GM12873 (cell line): ENCODE measurements at regions not wholly inside any gene's neighbourhood (a gene's known extent, or its start where the extent isn't known, plus 50 kb on each side); places are given as distances from the start of the nearest gene placed in this dataset.

Experiments used
- TF ChIP-seq, protein P1 (sequence below): IDR thresholded peaks from 2 replicates; pipeline ENCODE4 v1.5.1; 2012; ENCODE audit warnings: low read depth, mild to moderate bottlenecking, moderate library complexity, low read length, control low read depth; ENCODE audit not compliant: insufficient read depth; ENCODE audit errors: missing control alignments

- TF ChIP-seq, protein P1, sequence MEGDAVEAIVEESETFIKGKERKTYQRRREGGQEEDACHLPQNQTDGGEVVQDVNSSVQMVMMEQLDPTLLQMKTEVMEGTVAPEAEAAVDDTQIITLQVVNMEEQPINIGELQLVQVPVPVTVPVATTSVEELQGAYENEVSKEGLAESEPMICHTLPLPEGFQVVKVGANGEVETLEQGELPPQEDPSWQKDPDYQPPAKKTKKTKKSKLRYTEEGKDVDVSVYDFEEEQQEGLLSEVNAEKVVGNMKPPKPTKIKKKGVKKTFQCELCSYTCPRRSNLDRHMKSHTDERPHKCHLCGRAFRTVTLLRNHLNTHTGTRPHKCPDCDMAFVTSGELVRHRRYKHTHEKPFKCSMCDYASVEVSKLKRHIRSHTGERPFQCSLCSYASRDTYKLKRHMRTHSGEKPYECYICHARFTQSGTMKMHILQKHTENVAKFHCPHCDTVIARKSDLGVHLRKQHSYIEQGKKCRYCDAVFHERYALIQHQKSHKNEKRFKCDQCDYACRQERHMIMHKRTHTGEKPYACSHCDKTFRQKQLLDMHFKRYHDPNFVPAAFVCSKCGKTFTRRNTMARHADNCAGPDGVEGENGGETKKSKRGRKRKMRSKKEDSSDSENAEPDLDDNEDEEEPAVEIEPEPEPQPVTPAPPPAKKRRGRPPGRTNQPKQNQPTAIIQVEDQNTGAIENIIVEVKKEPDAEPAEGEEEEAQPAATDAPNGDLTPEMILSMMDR, result no peak
Measured at GRCh38 chr6:23957017-23957416, 169.0 kb upstream of the NRSN1 start.

- TF ChIP-seq, protein P1, result no peak
Measured at GRCh38 chr6:23964865-23965264, 161.2 kb upstream of the NRSN1 start.

GRCh38 chr6:23969344-23969743 is 156.7 kb upstream of the NRSN1 start:
- TF ChIP-seq, protein P1, result no peak

DNA sequence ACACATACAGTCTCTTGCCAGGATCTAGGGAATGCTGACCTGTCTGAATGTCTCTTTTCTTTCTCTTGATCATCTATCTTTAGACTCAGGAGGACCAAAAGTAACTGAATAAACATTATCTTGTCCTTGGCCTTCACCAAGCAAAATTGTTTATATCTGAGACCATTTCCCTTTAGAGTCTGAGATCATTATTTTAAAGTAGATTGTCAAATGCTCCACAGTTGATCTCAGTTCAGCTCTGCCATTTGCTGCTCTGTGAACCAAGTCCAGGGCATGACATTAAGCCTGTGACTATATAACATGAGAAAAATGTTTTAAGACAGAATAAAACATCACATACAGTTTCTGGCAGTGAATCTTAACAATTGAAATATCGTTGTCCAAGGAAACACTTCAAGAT is 148.3 kb upstream of the NRSN1 start:
- TF ChIP-seq, protein P1, result no peak

- TF ChIP-seq, protein P1, result no peak
Measured at GRCh38 chr6:23980965-23981364, 145.1 kb upstream of the NRSN1 start.

DNA sequence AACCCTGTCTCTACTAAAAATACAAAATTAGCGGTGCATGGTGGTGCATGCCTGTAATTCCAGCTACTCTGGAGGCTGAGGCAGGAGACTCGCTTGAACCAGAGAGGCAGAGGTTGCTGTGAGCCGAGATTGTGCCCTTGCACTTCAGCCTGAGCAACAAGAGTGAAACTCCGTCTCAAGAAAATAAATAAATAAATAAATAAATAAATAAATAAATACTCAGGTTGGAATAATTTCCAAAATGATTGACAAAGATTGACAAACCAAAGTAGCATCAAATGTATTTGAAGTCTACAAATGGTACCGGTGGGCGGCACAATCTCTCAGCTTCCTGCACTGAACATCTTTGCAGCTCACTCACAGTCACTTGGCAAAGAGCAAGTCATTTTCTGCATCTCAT is 144.1 kb upstream of the NRSN1 start:
- TF ChIP-seq, protein P1, result no peak

- TF ChIP-seq, protein P1, result no peak
Measured at GRCh38 chr6:23983735-23984134, 142.3 kb upstream of the NRSN1 start.

DNA sequence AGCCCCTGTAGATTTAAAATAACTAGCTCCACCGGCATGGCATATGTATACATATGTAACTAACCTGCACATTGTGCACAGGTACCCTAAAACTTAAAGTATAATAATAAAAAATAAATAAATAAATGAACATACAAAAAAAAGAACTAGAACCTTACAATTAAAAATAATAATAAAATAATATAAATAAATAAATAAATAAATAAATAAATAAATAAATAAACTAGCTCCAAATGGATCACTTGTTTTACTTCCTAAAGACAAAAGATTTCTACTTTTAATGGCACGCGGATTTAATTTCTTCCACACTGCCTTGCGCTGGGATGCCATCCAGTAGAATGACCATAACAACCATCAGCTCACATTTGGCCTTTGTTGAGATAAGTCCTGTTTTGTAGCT is 141.0 kb upstream of the NRSN1 start:
- TF ChIP-seq, protein P1, result no peak
